Naive thymus-derived CD8-positive, alpha-beta T cell (primary cell): ENCODE measurements at regions not wholly inside any gene's neighbourhood (a gene's known extent, or its start where the extent isn't known, plus 50 kb on each side); places are given as distances from the start of the nearest gene placed in this dataset.

Source experiments
- ATAC-seq, 2 donors: fragments of 150-1000 bp; cut with Tn5 transposase in 1 of 2; sonication (Bioruptor Pico), chemical (Tn5 transposase) in 1 of 2; 1 replicate in 1 of 2; 2 replicates in 1 of 2; pipeline ENCODE4 v1.10.0; 2021; ENCODE audit warnings: mild to moderate bottlenecking in 2 of 2, moderate library complexity in 2 of 2
- POLR2A ChIA-PET: fragments of 350-600 bp; sonication (Branson Sonifier 250); formaldehyde crosslinking; loops from one replicate; lab custom pipeline; 2021; ENCODE audit warnings: antibody characterized with exemption; lab: Charles Lee
- DNase-seq, 10 donors: peaks; one replicate each; pipeline versions ENCODE4 v3.0.0 to v3.0.0-alpha.2; 2020 to 2022
- H3K27ac Mint-ChIP-seq, 10 donors: one replicate each; pipeline ENCODE4 v1.8.0; 2020 to 2022; ENCODE audit warnings: mild to moderate bottlenecking in 10 of 10, mixed read lengths in 10 of 10, moderate library complexity in 4 of 10, inconsistent platforms in 1 of 10
- H3K27me3 Mint-ChIP-seq, 5 donors: one replicate each; pipeline ENCODE4 v1.8.0; 2021 to 2022; ENCODE audit warnings: mixed read lengths in 5 of 5
- H3K36me3 Mint-ChIP-seq, 3 donors: one replicate each; pipeline ENCODE4 v1.8.0; 2020 to 2022; ENCODE audit warnings: mixed read lengths in 3 of 3, mild to moderate bottlenecking in 2 of 3, inconsistent platforms in 1 of 3
- H3K4me1 Mint-ChIP-seq, 4 donors: one replicate each; pipeline ENCODE4 v1.8.0; 2021 to 2022; ENCODE audit warnings: mixed read lengths in 4 of 4
- H3K4me3 Mint-ChIP-seq, 10 donors: one replicate each; pipeline ENCODE4 v1.8.0; 2020 to 2022; ENCODE audit warnings: mild to moderate bottlenecking in 10 of 10, mixed read lengths in 10 of 10, moderate library complexity in 6 of 10, inconsistent platforms in 1 of 10
- H3K9me3 Mint-ChIP-seq, 9 donors: one replicate each; pipeline ENCODE4 v1.8.0; 2020 to 2022; ENCODE audit warnings: mixed read lengths in 9 of 9, mild to moderate bottlenecking in 3 of 9, inconsistent platforms in 1 of 9, moderate library complexity in 1 of 9

- peaks cover 0 to 3% (median 0%) of the 10 kb centered on the region in 9 donors for H3K9me3 Mint-ChIP-seq
- ATAC-seq (no peak), DNase-seq (no peak)
- H3K36me3 Mint-ChIP-seq, result no peaks in the 10 kb centered on the region
- POLR2A ChIA-PET, result no interaction called here
- H3K4me3 Mint-ChIP-seq, result no peak overlapping the region
- peaks cover 0 to 18% (median 3%) of the 10 kb centered on the region in 5 donors for H3K27me3 Mint-ChIP-seq
- H3K4me1 Mint-ChIP-seq, result no peaks in the 10 kb centered on the region
- H3K27ac Mint-ChIP-seq, result no peak overlapping the region
These were observed 525.7 kb downstream of the SLC4A3 start for GRCh38 chr2:220153118-220153517.

- H3K4me3 Mint-ChIP-seq, result no peak overlapping the region
These were observed 526.9 kb downstream of the SLC4A3 start for GRCh38 chr2:220154304-220154703.

GRCh38 chr2:220157312-220157711 is 529.9 kb downstream of the SLC4A3 start:
- H3K4me1 Mint-ChIP-seq, result no peaks in the 10 kb centered on the region
- H3K27me3 Mint-ChIP-seq, result peaks cover 0 to 16% (median 3%) of the 10 kb centered on the region in 5 donors
- H3K4me3 Mint-ChIP-seq, result no peak overlapping the region
- H3K36me3 Mint-ChIP-seq, result no peaks in the 10 kb centered on the region
- ATAC-seq, result no peak
- POLR2A ChIA-PET, result no interaction called here
- H3K27ac Mint-ChIP-seq, result no peak overlapping the region
- peaks cover 0 to 4% (median 0%) of the 10 kb centered on the region in 9 donors for H3K9me3 Mint-ChIP-seq
- no peak for DNase-seq

More at GRCh38 chr2:220154304-220154703, 526.9 kb downstream of the SLC4A3 start:
- POLR2A ChIA-PET, result no interaction called here
- no peak for ATAC-seq
- no peak for DNase-seq
- no peaks in the 10 kb centered on the region for H3K36me3 Mint-ChIP-seq
- no peaks in the 10 kb centered on the region for H3K4me1 Mint-ChIP-seq
- peaks cover 0 to 18% (median 3%) of the 10 kb centered on the region in 5 donors for H3K27me3 Mint-ChIP-seq
- no peak overlapping the region for H3K27ac Mint-ChIP-seq
- peaks cover 0 to 3% (median 0%) of the 10 kb centered on the region in 9 donors for H3K9me3 Mint-ChIP-seq

- peaks cover 0 to 4% (median 0%) of the 10 kb centered on the region in 9 donors for H3K9me3 Mint-ChIP-seq
- POLR2A ChIA-PET, result no interaction called here
These were observed 532.3 kb downstream of the SLC4A3 start for GRCh38 chr2:220159738-220160137.

GRCh38 chr2:220162320-220162719 is 534.9 kb downstream of the SLC4A3 start:
- no peaks in the 10 kb centered on the region for H3K36me3 Mint-ChIP-seq
- POLR2A ChIA-PET, result no interaction called here
- H3K4me1 Mint-ChIP-seq, result no peaks in the 10 kb centered on the region
- DNase-seq (no peak), ATAC-seq (no peak)
- peaks cover 0 to 19% (median 6%) of the 10 kb centered on the region in 5 donors for H3K27me3 Mint-ChIP-seq
- H3K27ac Mint-ChIP-seq, result no peak overlapping the region
- peaks cover 0 to 4% (median 0%) of the 10 kb centered on the region in 9 donors for H3K9me3 Mint-ChIP-seq
- H3K4me3 Mint-ChIP-seq, result no peak overlapping the region

More at GRCh38 chr2:220159738-220160137, 532.3 kb downstream of the SLC4A3 start:
- peaks cover 0 to 11% (median 0%) of the 10 kb centered on the region in 5 donors for H3K27me3 Mint-ChIP-seq
- ATAC-seq (no peak), DNase-seq (no peak)
- no peaks in the 10 kb centered on the region for H3K36me3 Mint-ChIP-seq
- H3K4me1 Mint-ChIP-seq, result no peaks in the 10 kb centered on the region
- no peak overlapping the region for H3K27ac Mint-ChIP-seq
- no peak overlapping the region for H3K4me3 Mint-ChIP-seq

- Mint-ChIP-seq H3K4me1 (no peaks in the 10 kb centered on the region), H3K9me3 (peaks cover 0 to 4% (median 0%) of the 10 kb centered on the region in 9 donors), H3K27ac (no peak overlapping the region), H3K4me3 (no peak overlapping the region), H3K27me3 (peaks cover 0 to 19% (median 4%) of the 10 kb centered on the region in 5 donors), H3K36me3 (no peaks in the 10 kb centered on the region)
- POLR2A ChIA-PET, result no interaction called here
- ATAC-seq, result no peak
- DNase-seq, result no peak
These were observed 536.1 kb downstream of the SLC4A3 start for GRCh38 chr2:220163486-220163885.

GRCh38 chr2:220165401-220165800 is 538.0 kb downstream of the SLC4A3 start:
- no peak overlapping the region for H3K27ac Mint-ChIP-seq
- no peak for ATAC-seq
- H3K9me3 Mint-ChIP-seq, result peaks cover 0 to 3% (median 0%) of the 10 kb centered on the region in 9 donors
- no peaks in the 10 kb centered on the region for H3K4me1 Mint-ChIP-seq
- peaks cover 0 to 19% (median 6%) of the 10 kb centered on the region in 5 donors for H3K27me3 Mint-ChIP-seq
- no peak for DNase-seq
- no peak overlapping the region for H3K4me3 Mint-ChIP-seq
- POLR2A ChIA-PET, result no interaction called here
- H3K36me3 Mint-ChIP-seq, result no peaks in the 10 kb centered on the region

- peaks cover 0 to 3% (median 0%) of the 10 kb centered on the region in 9 donors for H3K9me3 Mint-ChIP-seq
- no peaks in the 10 kb centered on the region for H3K4me1 Mint-ChIP-seq
- no peak overlapping the region for H3K27ac Mint-ChIP-seq
- H3K36me3 Mint-ChIP-seq, result no peaks in the 10 kb centered on the region
- DNase-seq (no peak), ATAC-seq (no peak)
- peaks cover 0 to 19% (median 4%) of the 10 kb centered on the region in 5 donors for H3K27me3 Mint-ChIP-seq
- no peak overlapping the region for H3K4me3 Mint-ChIP-seq
- POLR2A ChIA-PET, result no interaction called here
These were observed 539.2 kb downstream of the SLC4A3 start for GRCh38 chr2:220166616-220167015.

GRCh38 chr2:220167956-220168355 is 540.5 kb downstream of the SLC4A3 start:
- H3K9me3 Mint-ChIP-seq, result peaks cover 0 to 3% (median 0%) of the 10 kb centered on the region in 9 donors
- no peak for ATAC-seq
- DNase-seq, result no peak
- POLR2A ChIA-PET, result interaction anchor here (0.6 kb wide), 1 partner anchor 56 kb away, joined by 3 read pairs; no protein-coding TSS in a partner anchor
- H3K27me3 Mint-ChIP-seq, result peaks cover 0 to 19% (median 4%) of the 10 kb centered on the region in 5 donors
- H3K4me1 Mint-ChIP-seq, result no peaks in the 10 kb centered on the region
- H3K36me3 Mint-ChIP-seq, result no peaks in the 10 kb centered on the region
- no peak overlapping the region for H3K27ac Mint-ChIP-seq
- H3K4me3 Mint-ChIP-seq, result no peak overlapping the region

- DNase-seq, result no peak
- ATAC-seq, result no peak
- no peaks in the 10 kb centered on the region for H3K4me1 Mint-ChIP-seq
- H3K27me3 Mint-ChIP-seq, result peaks cover 0 to 19% (median 4%) of the 10 kb centered on the region in 5 donors
- no peak overlapping the region for H3K27ac Mint-ChIP-seq
- H3K4me3 Mint-ChIP-seq, result no peak overlapping the region
- no peaks in the 10 kb centered on the region for H3K36me3 Mint-ChIP-seq
- POLR2A ChIA-PET, result no interaction called here
- peaks cover 0 to 3% (median 0%) of the 10 kb centered on the region in 9 donors for H3K9me3 Mint-ChIP-seq
These were observed 541.6 kb downstream of the SLC4A3 start for GRCh38 chr2:220168891-220169546.

GRCh38 chr2:220174826-220175225 is 547.4 kb downstream of the SLC4A3 start:
- H3K9me3 Mint-ChIP-seq, result peaks cover 0 to 4% (median 0%) of the 10 kb centered on the region in 9 donors
- no peak overlapping the region for H3K4me3 Mint-ChIP-seq
- no peaks in the 10 kb centered on the region for H3K4me1 Mint-ChIP-seq
- peaks cover 0 to 8% (median 0%) of the 10 kb centered on the region in 5 donors for H3K27me3 Mint-ChIP-seq
- ATAC-seq (no peak), DNase-seq (no peak)
- no peak overlapping the region for H3K27ac Mint-ChIP-seq
- POLR2A ChIA-PET, result no interaction called here
- no peaks in the 10 kb centered on the region for H3K36me3 Mint-ChIP-seq

GRCh38 chr2:220175967-220176366 is 548.5 kb downstream of the SLC4A3 start:
- H3K36me3 Mint-ChIP-seq, result no peaks in the 10 kb centered on the region
- POLR2A ChIA-PET, result no interaction called here
- H3K27ac Mint-ChIP-seq, result no peak overlapping the region
- H3K27me3 Mint-ChIP-seq, result no peaks in the 10 kb centered on the region
- H3K4me1 Mint-ChIP-seq, result no peaks in the 10 kb centered on the region
- DNase-seq, result no peak
- H3K4me3 Mint-ChIP-seq, result no peak overlapping the region
- no peak for ATAC-seq
- peaks cover 0 to 4% (median 0%) of the 10 kb centered on the region in 9 donors for H3K9me3 Mint-ChIP-seq

GRCh38 chr2:220178991-220179695 is 551.7 kb downstream of the SLC4A3 start:
- POLR2A ChIA-PET, result no interaction called here
- H3K36me3 Mint-ChIP-seq, result no peaks in the 10 kb centered on the region
- H3K27me3 Mint-ChIP-seq, result peaks cover 0 to 5% (median 0%) of the 10 kb centered on the region in 5 donors
- H3K27ac Mint-ChIP-seq, result no peak overlapping the region
- ATAC-seq, result no peak
- DNase-seq, result no peak
- H3K4me1 Mint-ChIP-seq, result no peaks in the 10 kb centered on the region
- H3K9me3 Mint-ChIP-seq, result peaks cover 0 to 7% (median 0%) of the 10 kb centered on the region in 9 donors
- H3K4me3 Mint-ChIP-seq, result no peak overlapping the region
